GM18507 (cell line): ENCODE measurements at regions not wholly inside any gene's neighbourhood (a gene's known extent, or its start where the extent isn't known, plus 50 kb on each side); places are given as distances from the start of the nearest gene placed in this dataset.
"Not testable (repeated sequence)": the region's sequence is repeated elsewhere in the genome, so short reads cannot be mapped to it uniquely, and the experiment has no call there.

Experiments used
- DNase-seq: peaks from one replicate; pipeline ENCODE4 v3.0.0; 2011; ENCODE audit warnings: low read depth; ENCODE audit not compliant: insufficient read length; ENCODE audit errors: extremely low spot score
- FAIRE-seq: peaks from 2 replicates; lab custom pipeline; 2011; peaks lifted over from hg19 to GRCh38; lab: Jason Lieb, UNC

- FAIRE-seq, result no peak
- DNase-seq, result no peak
Observed at GRCh38 chr7:98764946-98765345, 104.9 kb downstream of the TMEM130 start.

DNA sequence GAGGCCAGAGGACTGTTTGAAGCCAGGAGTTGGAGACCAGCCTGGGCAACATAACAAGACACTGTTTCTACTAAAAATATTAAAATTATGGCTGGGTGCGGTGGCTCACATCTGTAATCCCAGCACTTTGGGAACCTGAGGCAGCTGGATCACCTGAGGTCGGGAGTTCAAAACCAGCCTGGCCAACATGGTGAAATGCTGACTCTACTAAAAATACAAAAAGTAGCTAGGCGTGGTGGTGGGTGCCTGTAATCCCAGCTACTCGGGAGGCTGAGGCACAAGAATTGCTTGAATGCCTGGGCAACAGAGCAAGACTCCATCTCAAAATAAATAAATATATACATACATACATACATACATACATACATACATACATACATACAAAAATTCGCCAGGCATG, 99.7 kb downstream of the TMEM130 start:
- DNase-seq, FAIRE-seq: not testable (repeated sequence)

- FAIRE-seq (no peak), DNase-seq (no peak)
Observed at GRCh38 chr7:98771519-98771918, 98.3 kb downstream of the TMEM130 start.

DNA sequence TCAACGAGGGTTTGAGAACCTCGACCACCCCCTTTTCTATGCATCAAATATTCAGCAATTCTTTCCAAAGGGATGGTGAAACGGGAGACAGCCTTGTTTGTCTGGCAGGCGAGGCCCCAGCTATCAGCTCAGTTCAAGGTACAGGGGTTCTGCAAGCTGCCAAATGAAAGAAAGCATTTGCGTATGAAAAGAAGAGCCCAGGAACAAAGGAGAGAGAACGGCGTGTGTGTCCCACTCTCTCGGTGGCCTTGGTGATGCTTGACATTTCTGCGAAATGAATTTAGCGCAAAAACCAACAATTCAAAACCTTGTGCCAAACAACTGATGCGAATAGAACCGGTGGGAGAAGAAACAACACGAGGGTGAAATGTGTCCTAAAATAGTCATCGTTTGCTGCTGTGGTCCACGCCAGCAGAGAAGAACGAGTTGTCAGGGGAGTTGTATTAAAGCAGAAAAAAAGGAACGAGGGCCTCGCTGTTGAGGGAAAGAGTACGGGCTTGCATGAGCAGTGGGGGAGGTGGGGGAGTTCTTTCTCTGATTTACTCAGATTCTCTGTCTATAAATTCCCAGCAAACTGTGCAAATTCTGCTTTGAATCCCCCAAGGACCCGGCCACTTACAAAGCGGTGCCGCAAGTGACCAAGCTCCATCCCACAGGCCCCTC, 97.7 kb downstream of the TMEM130 start:
- no peak for FAIRE-seq
- no peak for DNase-seq

DNA sequence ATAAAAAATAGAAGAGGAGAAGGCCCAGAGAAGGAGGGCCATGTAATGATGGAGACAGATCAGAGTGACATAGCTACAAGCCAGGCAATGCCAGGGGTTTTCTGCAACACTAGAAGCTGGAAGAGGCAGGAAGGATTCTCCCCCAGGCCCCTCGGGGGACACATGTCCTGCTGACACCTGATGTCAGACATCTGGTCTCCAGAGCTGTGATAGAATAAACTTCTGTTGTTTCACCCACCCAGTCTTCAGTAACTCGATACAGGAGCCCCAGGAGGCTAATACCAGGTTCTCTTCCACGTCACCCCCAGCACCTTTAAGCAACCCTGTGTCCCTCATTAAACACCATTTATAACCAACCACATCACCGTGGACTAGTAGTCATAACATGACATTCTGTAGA, 94.9 kb downstream of the TMEM130 start:
- FAIRE-seq (no peak), DNase-seq (no peak)

GRCh38 chr7:98777051-98777450, 92.8 kb downstream of the TMEM130 start:
- FAIRE-seq, result no peak
- DNase-seq, result no peak

DNA sequence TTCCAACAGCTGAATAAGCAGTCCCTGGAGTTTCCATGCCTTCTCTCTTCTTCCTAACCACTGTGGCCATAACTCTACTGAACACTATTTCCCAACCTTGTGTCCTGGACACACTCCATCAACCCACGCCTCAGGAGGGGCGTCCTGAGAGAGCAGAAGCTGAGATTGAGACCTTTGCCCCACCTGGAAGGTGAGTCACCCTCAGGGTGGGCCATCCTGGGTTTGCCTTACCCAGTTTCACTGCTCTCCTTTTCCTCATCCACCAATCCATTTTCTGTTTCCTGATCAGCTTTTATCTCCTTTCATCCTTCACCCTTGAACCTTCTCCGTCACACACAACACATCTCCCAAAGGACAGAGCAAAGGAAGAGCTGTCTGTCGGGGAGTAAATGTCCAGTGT, 91.4 kb downstream of the TMEM130 start:
- FAIRE-seq (no peak), DNase-seq (no peak)

GRCh38 chr7:98779800-98780587, 89.8 kb downstream of the TMEM130 start:
- DNase-seq (no peak), FAIRE-seq (no peak)

- DNase-seq (no peak), FAIRE-seq (no peak)
Observed at GRCh38 chr7:98784216-98784785, 85.5 kb downstream of the TMEM130 start.

DNA sequence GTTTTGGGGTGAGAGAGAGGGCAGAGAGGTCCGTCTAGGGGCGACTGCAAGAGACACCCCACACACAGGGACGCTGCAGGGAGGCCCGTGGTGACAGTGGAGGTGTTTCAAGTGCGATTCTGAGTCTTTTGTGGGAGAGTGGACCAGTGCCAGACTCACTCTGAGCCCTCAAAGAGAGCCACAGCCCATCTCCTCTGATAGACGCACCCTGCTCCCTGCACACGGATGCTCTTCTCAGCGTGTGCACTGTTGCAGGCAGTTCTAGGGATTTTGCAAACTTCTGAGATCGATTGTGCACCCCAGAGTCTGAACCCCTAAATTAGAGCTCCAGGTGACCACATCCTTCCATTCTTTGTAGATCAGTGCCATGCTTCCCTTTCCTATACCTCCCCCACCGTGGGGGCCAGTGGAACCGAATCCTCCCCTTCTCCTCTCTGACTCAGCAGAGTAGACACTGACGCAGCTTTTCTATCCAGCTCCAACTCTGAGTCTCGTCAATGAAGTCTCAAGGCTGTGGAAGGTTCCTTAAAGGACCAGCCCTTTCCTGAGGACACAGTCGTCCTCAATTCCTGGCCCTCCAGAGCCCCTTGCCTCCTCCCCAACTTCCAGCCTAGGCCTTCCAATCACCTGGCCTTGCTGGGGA, 83.8 kb downstream of the TMEM130 start:
- FAIRE-seq, result no peak
- no peak for DNase-seq

- FAIRE-seq (no peak), DNase-seq (no peak)
Observed at GRCh38 chr7:98788966-98789365, 80.8 kb downstream of the TMEM130 start.

GRCh38 chr7:98794453-98794852, 75.4 kb downstream of the TMEM130 start:
- not testable (repeated sequence) for FAIRE-seq, DNase-seq

GRCh38 chr7:98795741-98796493, 73.9 kb downstream of the TMEM130 start:
- FAIRE-seq, result peak; percentile 78
- DNase-seq, result no peak
